GM19452 (cell line): ENCODE measurements at regions not wholly inside any gene's neighbourhood (a gene's known extent, or its start where the extent isn't known, plus 50 kb on each side); places are given as distances from the start of the nearest gene placed in this dataset.
A peak's percentile ranks its signal among the peaks of the same experiment; 100 is the strongest.
"Not testable (repeated sequence)": the region's sequence is repeated elsewhere in the genome, so short reads cannot be mapped to it uniquely, and the experiment has no call there.

Experiments
- ATAC-seq: cut with Tn5 transposase; IDR thresholded peaks from one replicate; pipeline ENCODE4 v1.9.1; 2021; ENCODE audit not compliant: unreplicated experiment

DNA sequence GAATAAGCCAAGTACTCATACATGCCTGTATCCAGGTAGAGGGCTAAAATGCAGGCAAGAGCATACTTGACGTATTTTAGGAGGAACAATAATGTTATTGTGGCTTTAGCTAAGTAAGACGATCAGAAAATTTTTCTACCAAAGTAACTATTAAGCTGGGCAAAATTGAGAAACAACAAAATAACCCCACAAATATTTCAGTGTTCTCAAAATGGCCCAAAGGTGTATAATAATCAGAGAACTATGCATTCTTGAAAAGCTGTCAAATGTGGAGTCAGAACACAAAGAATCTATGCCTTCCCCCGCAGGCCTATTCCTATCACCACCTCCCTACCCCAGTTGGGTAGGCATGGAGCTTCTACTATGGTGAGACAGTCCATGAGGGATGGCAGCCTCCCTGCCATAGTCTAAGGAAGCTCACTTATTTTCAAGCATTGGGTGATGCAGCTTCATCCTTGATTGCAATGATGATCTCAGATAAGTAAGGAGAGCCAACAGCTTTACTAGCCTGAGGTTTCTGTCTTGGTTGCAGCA is 1132.5 kb upstream of the SPRY2 start:
- ATAC-seq, result no peak

- ATAC-seq, result no peak
These were observed 1117.2 kb upstream of the SPRY2 start for GRCh38 chr13:81458170-81458569.

- ATAC-seq, result no peak
These were observed 1105.5 kb upstream of the SPRY2 start for GRCh38 chr13:81446441-81446840.

DNA sequence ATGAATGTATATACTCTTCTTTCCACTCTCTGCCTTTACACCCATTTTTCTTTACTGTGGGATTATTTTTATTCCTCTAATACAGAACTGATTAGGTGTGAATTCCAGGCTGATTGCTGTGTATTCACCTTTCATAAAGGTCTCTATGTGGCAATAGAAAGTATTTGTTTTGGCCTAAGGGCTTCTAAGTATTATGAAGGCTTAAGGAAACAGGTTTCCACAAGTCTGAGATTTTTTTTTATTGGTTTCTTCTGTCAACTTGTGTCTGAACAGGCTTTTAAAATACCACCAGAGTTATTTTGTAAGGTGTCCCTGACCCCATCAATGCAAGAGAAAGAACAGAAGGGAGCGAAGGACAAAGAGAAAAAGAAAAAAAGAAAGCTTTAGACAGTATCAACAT is 1102.0 kb upstream of the SPRY2 start:
- no peak for ATAC-seq

GRCh38 chr13:81425286-81425685 is 1084.4 kb upstream of the SPRY2 start:
- ATAC-seq, result no peak

DNA sequence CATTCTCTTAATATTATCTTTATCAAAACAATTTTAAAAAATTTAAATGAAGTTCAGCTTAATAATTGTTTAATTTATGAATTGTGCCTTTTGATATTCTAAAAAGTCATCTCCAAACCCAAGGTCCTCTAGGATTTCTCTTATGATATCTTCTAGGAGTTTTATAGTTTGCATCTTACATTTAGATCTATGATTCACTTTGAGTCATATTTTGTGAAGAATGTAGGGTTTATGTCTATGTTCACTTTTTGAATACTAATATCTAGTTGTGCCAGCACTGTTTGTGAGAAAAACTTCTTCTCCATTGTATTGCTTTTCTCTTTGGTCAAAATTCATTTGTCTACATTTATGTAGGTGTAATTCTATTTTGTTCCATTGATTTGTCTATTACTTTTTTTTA is 1068.4 kb upstream of the SPRY2 start:
- no peak for ATAC-seq

- no peak for ATAC-seq
These were observed 1067.7 kb upstream of the SPRY2 start for GRCh38 chr13:81408647-81409046.

- ATAC-seq, result peak; percentile 91
These were observed 1065.8 kb upstream of the SPRY2 start for GRCh38 chr13:81406639-81407292.

- ATAC-seq, result no peak
These were observed 1065.1 kb upstream of the SPRY2 start for GRCh38 chr13:81406022-81406421.

DNA sequence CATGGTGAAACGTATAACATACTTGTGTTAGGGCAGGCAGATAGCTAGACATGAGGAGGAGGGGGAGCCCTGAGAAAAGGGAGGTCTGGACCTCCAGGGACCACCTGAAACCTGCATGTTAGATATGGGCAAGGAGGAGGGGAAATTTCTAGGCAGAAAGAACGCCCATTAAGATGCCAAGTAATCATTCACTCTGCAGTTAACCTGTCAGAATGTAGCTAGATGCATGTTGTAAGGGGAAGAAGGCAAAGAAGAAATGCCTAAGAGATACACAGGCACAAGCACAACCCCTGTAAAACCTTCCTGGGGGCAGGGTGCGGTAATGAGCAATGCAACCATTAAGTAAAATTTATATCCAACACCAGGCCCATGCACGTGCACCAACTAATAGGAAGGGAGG is 1055.3 kb upstream of the SPRY2 start:
- no peak for ATAC-seq

DNA sequence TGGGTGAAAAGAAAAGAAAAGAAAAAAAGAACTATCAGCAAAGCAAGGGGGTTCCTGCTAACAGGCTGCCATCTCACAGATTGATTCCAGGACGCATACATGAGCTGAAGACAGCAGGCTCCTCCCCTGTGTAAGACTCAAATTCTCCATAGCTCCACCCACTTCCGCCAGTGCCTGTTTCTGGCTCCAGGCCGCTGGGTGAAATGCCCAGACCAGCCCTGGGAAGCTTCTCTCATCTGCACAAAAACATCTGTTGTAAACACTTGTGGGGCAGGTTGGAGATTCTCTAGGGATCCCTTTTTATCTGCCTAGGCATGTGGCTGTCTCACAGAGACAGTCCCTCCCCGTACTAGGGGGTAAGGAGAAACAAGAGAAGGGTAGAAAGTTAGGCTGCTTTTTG is 1054.4 kb upstream of the SPRY2 start:
- ATAC-seq, result no peak

DNA sequence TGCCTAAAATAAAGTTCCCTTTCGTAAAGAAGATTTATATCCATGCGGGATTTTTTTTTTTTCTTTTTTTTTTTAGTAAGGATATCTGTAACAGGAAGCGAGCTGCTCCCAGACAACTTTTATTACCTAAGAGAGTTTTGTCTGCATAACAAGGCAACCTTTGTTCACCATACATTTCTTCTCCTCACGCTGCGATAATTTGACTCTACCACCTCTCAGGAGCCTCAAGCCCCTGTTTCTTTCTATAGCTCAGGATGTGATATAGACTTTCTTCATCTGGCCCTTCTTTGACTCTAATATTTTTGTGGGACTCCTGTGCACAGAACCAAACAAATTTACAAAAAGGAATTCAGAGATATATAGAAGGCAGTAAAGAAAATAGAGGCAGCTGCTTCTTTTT is 1053.7 kb upstream of the SPRY2 start:
- ATAC-seq, result no peak

DNA sequence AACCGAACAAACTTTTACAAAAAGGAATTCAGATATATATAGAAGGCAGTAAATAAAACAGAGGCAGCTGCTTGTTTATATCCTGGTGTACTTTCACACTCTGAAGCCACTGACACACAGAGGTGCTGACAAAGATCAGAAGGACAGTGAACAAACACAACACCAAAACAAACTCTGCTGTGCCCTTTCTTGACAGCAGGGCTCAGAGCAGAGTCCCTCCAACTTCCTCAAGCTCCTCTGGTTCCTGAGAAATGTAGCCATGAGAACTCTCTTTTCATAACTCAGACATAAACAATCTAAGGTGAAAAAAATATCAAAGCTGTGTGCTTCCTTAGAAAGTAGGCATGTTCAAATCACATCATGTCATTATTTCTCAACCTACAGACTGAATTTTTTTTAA is 1052.8 kb upstream of the SPRY2 start:
- no peak for ATAC-seq

GRCh38 chr13:81393110-81393509 is 1052.2 kb upstream of the SPRY2 start:
- ATAC-seq, result no peak

- ATAC-seq, result peak; percentile 67
These were observed 1047.5 kb upstream of the SPRY2 start for GRCh38 chr13:81388400-81388799.

GRCh38 chr13:81383444-81383843 is 1042.5 kb upstream of the SPRY2 start:
- no peak for ATAC-seq

- no peak for ATAC-seq
These were observed 1041.3 kb upstream of the SPRY2 start for GRCh38 chr13:81382246-81382645.

DNA sequence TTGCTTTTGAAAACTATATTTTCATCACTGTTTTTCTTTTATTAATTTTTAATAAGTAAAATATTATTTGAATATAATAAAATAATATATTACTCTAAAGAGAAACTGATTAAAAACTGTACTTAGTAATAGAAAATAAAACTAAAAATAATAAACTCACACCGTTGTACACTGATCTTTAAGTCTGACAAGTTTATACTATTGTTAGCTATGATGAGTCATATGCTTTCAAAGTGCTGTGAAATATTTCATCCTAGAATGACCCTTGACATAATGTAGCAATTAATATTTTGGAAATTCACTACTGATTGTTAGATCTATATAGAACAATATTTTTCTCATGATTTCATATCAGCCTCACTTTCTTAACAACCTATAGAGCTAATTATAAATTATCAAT is 1040.6 kb upstream of the SPRY2 start:
- ATAC-seq, result no peak

- ATAC-seq, result no peak
These were observed 1038.3 kb upstream of the SPRY2 start for GRCh38 chr13:81379183-81379582.

DNA sequence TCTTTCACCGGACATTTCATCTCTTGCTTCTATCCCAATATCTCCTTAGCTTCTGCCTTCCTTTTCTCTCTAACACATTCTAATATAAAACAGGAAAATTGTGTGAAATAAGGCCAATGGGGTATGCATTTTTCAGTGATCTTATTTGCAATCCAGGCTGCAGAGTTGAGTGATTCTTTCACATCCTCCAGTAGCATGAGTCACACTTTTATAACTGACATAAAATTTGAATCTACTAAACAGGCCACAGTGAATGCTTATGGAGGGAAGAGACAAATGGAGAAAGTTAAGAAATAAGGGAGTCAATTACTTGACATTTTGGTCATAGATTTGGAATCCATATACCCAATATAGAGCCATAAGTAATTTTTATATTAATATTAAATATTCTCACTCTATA is 1037.0 kb upstream of the SPRY2 start:
- ATAC-seq, result no peak

- ATAC-seq, result no peak
These were observed 1034.8 kb upstream of the SPRY2 start for GRCh38 chr13:81375709-81376108.

GRCh38 chr13:81362711-81363110 is 1021.8 kb upstream of the SPRY2 start:
- not testable (repeated sequence) for ATAC-seq

DNA sequence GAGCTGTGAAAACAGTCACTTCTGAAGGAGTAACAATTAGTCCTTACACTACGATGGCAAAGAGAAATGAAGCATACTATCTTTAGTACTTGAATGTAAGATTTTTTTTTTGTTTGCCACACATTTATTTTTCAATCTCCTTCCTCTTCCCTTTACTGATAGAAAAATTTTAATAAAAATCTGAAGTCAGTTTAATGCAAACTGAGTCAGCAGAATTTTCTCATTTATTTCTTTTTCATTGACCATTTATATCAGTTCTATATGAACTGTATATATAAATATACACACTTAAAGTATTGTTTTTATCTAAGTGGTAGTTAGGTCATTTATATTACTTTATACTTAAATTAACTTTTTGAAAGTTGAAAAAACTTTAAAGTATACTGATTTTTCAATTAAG is 1009.1 kb upstream of the SPRY2 start:
- no peak for ATAC-seq
